ENCODE measurements at regions not wholly inside any gene's neighbourhood (a gene's known extent, or its start where the extent isn't known, plus 50 kb on each side); places are given as distances from the start of the nearest gene placed in this dataset.

DNA sequence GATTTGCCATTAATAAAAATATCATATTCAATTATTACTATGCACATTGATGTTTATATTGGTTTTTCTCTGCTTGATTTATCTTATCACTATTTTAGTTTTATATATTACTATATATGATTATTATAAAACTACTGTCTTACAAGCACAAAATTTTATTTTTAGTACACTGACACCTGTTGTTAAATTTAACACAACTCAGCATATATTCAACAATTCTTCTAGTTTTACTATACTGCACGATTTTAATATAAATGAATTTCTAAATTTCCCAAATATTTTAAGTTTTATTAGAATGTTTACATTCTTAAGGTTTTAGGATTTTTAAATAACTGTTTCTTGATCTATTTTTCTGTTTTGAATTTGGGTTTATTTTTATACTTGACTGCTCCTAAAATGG, 889.8 kb upstream of the GJE1 start:
- TF ChIP-seq, protein P1, sequence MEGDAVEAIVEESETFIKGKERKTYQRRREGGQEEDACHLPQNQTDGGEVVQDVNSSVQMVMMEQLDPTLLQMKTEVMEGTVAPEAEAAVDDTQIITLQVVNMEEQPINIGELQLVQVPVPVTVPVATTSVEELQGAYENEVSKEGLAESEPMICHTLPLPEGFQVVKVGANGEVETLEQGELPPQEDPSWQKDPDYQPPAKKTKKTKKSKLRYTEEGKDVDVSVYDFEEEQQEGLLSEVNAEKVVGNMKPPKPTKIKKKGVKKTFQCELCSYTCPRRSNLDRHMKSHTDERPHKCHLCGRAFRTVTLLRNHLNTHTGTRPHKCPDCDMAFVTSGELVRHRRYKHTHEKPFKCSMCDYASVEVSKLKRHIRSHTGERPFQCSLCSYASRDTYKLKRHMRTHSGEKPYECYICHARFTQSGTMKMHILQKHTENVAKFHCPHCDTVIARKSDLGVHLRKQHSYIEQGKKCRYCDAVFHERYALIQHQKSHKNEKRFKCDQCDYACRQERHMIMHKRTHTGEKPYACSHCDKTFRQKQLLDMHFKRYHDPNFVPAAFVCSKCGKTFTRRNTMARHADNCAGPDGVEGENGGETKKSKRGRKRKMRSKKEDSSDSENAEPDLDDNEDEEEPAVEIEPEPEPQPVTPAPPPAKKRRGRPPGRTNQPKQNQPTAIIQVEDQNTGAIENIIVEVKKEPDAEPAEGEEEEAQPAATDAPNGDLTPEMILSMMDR (IDR thresholded peaks at IDR 0.05): no peak
- TF ChIP-seq POLR2A (IDR thresholded peaks at IDR 0.05): no peak

All from Peyer's patch (tissue), 4 donors.